Thyroid gland (tissue), 4 donors: ENCODE measurements at regions not wholly inside any gene's neighbourhood (a gene's known extent, or its start where the extent isn't known, plus 50 kb on each side); places are given as distances from the start of the nearest gene placed in this dataset.

Source experiments
- CTCF ChIP-seq, 6 experiments: fragments of 200-600 bp in 3 of 6; fragments of 450-650 bp in 3 of 6; sonication (generic) in 3 of 6; IDR thresholded peaks; one replicate each; pipeline ENCODE4 v1.5.1; 2016 to 2019; ENCODE audit warnings: antibody characterized with exemption in 6 of 6, mild to moderate bottlenecking in 2 of 6, inconsistent platforms in 1 of 6, moderate library complexity in 1 of 6
- POLR2A ChIP-seq, 2 donors: fragments of 450-650 bp; IDR thresholded peaks; one replicate each; pipeline ENCODE4 v1.6.1; 2017; ENCODE audit warnings: antibody characterized with exemption in 2 of 2, mild to moderate bottlenecking in 2 of 2, moderate library complexity in 1 of 2

GRCh38 chr18:39795350-39795749 lies 2159.7 kb upstream of the PIK3C3 start:
- no peak for TF ChIP-seq CTCF (IDR thresholded peaks at IDR 0.05)
- TF ChIP-seq POLR2A (IDR thresholded peaks at IDR 0.05): no peak
